NB4 (cell line): ENCODE measurements at regions not wholly inside any gene's neighbourhood (a gene's known extent, or its start where the extent isn't known, plus 50 kb on each side); places are given as distances from the start of the nearest gene placed in this dataset.

Source experiments
- DNase-seq: peaks from one replicate; pipeline ENCODE4 v3.0.0; 2010; ENCODE audit warnings: low read depth
- H3K4me3 ChIP-seq: one replicate; pipeline ENCODE4 v1.5.1; 2011; ENCODE audit warnings: mild to moderate bottlenecking, low read depth, low read length, moderate library complexity
- MYC ChIP-seq: IDR thresholded peaks from 2 replicates; pipeline ENCODE4 v1.6.1; 2011; ENCODE audit warnings: low read depth, low read length
- POLR2A ChIP-seq: IDR thresholded peaks from 2 replicates; pipeline ENCODE4 v1.6.1; 2011; ENCODE audit warnings: mild to moderate bottlenecking; ENCODE audit not compliant: insufficient read length; ENCODE audit errors: extremely low read depth
- TF ChIP-seq, protein P1 (sequence below): IDR thresholded peaks from 2 replicates; pipeline ENCODE4 v1.6.1; 2011; ENCODE audit warnings: low read depth, low read length
- TF ChIP-seq, protein P2 (sequence below): IDR thresholded peaks from one replicate; pipeline ENCODE4 v1.5.1; 2012; ENCODE audit warnings: low read depth, low read length

DNA sequence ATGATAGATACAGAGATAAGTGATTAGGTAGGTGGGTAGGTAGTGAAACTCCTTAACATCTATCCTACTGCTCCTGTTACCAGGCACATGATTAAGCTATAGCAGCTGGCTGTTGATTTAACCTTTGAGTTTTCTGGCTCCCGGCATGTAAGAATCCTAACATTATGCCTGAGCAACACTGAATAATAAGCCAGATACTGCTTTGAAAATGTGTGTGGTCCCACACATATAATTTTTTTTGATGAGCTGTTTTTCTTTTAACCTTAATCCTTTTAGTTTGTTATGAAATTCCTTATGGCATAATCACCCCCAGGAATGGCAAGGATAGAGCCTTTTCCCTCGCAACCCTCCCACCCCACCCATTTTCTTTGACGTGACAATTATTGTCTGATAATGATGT lies 104.2 kb upstream of the NEUROD1 start:
- TF ChIP-seq, protein P1, sequence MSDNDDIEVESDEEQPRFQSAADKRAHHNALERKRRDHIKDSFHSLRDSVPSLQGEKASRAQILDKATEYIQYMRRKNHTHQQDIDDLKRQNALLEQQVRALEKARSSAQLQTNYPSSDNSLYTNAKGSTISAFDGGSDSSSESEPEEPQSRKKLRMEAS = no peak
- TF ChIP-seq POLR2A = no peak
- TF ChIP-seq, protein P2, sequence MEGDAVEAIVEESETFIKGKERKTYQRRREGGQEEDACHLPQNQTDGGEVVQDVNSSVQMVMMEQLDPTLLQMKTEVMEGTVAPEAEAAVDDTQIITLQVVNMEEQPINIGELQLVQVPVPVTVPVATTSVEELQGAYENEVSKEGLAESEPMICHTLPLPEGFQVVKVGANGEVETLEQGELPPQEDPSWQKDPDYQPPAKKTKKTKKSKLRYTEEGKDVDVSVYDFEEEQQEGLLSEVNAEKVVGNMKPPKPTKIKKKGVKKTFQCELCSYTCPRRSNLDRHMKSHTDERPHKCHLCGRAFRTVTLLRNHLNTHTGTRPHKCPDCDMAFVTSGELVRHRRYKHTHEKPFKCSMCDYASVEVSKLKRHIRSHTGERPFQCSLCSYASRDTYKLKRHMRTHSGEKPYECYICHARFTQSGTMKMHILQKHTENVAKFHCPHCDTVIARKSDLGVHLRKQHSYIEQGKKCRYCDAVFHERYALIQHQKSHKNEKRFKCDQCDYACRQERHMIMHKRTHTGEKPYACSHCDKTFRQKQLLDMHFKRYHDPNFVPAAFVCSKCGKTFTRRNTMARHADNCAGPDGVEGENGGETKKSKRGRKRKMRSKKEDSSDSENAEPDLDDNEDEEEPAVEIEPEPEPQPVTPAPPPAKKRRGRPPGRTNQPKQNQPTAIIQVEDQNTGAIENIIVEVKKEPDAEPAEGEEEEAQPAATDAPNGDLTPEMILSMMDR = no peak
- TF ChIP-seq MYC = no peak
- H3K4me3 ChIP-seq = no peak overlapping the region
- no peak for DNase-seq

DNA sequence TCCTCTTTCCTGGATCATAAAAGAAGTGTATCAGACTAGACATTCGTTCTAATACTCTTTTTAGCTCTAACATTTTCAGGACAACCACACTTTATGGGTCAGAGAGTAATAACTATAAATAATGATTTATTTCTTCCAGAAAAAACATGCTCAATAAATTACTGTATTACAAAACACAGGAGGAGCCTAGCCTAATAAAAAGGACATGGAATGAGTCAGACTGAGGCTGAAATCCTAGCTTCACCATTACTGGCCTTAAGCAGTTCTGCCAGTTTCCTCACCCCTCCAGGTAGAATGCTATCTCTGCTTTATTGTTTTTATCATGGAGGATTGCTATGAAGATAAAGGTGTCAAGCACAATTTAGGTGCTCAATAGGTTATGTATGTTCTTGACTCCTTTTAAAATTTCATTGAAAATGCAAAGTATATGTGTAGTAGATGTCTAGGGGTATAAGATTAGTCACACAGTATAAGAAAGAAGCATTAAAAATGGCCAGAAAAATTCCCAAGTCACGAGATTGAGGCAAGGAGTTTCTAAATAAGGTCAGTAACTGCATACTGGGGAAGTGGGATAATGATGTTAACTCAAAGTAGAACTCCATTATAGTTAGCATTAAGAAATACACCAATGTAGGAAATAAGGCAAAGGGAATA lies 105.5 kb upstream of the NEUROD1 start:
- no peak for DNase-seq
- no peak overlapping the region for H3K4me3 ChIP-seq
- TF ChIP-seq, protein P1 = no peak
- no peak for TF ChIP-seq MYC
- TF ChIP-seq, protein P2 = no peak
- no peak for TF ChIP-seq POLR2A

DNA sequence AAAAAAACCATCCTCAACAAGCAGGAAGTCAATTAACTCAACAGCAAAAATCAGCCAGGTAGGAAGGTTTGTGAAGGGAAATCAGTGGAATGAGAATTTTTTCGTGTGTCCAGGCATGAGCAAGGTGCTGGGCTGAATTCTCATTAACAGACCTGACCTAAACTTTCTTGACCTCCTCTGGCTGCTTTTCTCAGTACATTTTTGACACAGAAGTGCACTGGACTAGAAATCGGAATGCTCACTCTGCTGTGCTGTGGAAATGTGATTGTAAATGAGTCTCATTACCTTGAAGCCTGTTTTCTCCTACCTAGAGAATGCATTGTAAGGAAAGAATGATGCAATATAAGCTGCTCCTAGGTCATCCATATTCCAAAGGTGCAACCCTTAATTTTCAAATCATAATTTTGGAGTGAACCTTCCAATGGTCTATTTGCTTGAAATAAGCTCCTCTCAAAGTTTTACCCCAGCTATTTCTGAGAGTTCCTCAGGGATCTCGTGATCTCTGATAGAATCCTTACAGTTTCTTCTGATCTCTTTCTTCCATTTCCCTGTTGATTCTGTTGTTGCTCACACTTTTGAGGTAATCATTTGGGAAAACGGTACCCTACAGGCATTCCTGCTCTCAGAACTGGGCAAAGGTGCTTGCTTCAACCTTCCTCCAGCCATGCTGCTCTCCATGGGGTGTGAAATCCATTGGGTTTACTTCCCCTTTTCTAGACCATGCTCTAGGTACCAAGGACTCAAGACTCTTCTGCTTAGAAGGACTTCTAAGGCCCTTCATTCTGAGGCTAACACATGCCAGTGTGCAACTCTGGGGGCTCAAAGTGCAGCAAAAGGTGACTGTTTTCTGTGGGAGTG lies 104.9 kb upstream of the ITPRID2 start:
- TF ChIP-seq MYC (no peak), POLR2A (no peak)
- TF ChIP-seq, protein P2 = no peak
- TF ChIP-seq, protein P1 = no peak
- peak; percentile 26 for DNase-seq

DNA sequence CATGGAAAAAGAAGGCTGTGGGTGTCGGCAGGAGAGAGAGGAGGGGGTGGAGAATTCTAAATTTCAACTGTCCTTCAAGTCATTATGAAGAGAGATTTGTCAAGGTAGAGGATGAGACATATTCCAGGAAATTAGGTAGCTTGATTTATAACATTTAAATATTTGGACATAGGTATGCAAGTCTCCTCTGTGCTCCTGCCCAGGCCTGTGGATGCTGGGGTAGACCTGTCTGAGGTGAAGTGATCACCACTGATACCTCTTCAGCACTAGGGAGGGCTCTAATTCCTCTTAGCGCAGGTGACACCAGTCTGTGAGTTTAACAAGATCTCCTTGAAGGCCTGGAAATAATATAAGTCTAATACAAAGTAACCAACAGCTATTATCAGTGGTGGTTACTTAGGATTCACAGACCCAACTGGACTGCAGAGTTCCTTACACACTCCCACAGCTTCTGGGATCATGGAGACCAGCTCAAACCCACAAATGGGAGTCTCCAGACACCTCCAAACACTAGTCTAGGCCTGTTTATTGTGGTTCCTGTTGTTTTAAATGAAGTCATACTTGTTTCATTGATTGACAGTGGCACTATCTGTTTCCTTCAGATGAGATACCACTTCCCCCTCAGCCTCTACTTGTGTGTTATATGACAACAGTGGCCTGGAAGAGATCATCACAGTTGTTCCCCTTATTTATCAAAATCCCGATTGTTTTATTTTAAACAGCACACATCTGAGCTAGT lies 104.1 kb upstream of the ITPRID2 start:
- TF ChIP-seq, protein P1 = no peak
- H3K4me3 ChIP-seq = no peak overlapping the region
- DNase-seq = no peak

More for the DNA sequence above, 104.9 kb upstream of the ITPRID2 start:
- H3K4me3 ChIP-seq = no peak overlapping the region

DNA sequence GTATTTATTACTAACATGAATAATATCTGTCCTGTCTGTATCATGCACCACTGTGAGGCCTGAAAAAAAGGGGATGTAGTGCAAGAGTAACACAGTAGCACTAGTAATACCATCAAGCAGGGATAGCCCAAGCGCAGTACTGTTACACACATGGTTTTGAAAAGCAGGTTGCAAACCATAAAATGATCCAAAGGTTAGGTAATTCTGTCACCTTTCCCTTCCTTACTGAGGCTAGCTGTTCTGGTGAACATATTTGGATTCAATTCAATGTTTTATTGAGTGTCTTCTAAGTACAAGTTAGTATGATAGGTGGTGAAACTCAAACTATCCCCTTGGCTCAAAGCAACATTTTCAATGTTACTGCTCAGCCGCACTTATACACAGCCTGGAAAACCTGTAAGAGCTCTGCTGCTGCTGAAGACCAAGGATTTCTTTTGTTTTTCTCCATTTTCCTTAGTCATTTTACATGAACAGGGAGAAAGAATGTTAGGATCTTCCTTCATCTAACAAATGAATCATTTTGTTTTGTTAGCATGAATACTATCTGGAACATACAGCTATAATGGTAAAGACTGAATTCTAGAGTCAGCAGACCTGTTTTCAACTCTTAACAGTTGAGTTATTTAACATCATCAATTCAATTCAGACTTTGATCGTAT lies 102.5 kb upstream of the ITPRID2 start:
- no peak for DNase-seq
- TF ChIP-seq MYC (no peak), POLR2A (no peak)
- TF ChIP-seq, protein P1 = no peak
- TF ChIP-seq, protein P2 = no peak
- no peak overlapping the region for H3K4me3 ChIP-seq
